ENCODE measurements at regions not wholly inside any gene's neighbourhood (a gene's known extent, or its start where the extent isn't known, plus 50 kb on each side); places are given as distances from the start of the nearest gene placed in this dataset.

DNA sequence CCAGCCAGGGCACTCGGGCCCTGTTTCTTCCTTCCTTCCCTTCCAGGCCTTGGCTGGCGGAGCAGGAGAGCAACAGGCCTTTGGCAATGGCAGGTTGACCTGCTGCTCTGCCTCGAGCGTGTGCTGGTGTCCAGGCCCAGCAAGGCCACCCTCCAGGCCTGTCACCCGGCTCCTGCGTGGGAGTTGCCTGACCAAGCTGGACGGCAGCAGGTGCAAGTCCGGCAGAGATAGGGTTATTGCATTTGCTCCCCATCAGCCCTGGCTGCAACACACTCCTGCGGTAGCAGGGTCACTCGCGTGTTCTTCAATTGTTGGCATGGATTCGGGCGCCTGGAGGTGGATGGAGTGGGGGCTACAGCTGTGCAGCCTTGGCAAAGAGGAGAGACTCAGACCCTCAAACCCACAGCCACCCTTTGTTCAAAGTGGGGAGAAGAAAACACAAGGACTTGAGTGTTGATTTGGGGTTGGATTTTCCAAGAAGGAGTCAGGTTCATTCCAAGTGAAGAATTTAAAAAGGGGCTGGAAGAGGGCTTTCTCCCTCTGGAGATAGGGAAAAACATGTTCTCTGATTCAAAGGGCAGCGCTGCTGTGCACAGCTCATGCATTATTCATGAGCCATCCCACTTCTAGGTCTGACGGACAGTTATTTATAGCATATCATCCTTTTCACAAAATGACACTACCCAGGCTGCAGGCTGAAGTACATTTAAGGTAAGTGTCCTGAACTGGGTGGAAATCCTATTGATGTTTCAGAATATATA, 64.2 kb upstream of the PITRM1 start:
- Histone ChIP-seq H3K4me3 (ENCODE audit: low read depth, low read length, poor library complexity, severe bottlenecking) (no peak overlapping the region), H3K36me3 (ENCODE audit: insufficient read depth, low read length) (no peaks in the 10 kb centered on the region), H4K20me1 (ENCODE audit: insufficient read depth, low read length) (no peaks in the 10 kb centered on the region), H3K27me3 (ENCODE audit: insufficient read depth, low read length) (no peaks in the 10 kb centered on the region), H3K27ac (ENCODE audit: low read depth, low read length, poor library complexity, severe bottlenecking) (no peak overlapping the region), H3K9me3 (ENCODE audit: low read length) (no peaks in the 10 kb centered on the region), H3K9ac (ENCODE audit: low read length) (no peak overlapping the region), H3K9me2 (ENCODE audit: low read depth, low read length) (no peaks in the 10 kb centered on the region), H3F3A (ENCODE audit: insufficient read depth, low read length) (no peaks in the 10 kb centered on the region), H3K4me2 (ENCODE audit: low read length) (no peak overlapping the region), H2AFZ (ENCODE audit: low read length) (no peak overlapping the region), H3K4me1 (ENCODE audit: insufficient read depth, low read length, severe bottlenecking) (no peaks in the 10 kb centered on the region), H3K79me2 (ENCODE audit: insufficient read depth, low read length) (no peaks in the 10 kb centered on the region)
- TF ChIP-seq EZH2 (IDR thresholded peaks at IDR 0.05; ENCODE audit: borderline replicate concordance, low read length): no peak
- TF ChIP-seq, protein P1, sequence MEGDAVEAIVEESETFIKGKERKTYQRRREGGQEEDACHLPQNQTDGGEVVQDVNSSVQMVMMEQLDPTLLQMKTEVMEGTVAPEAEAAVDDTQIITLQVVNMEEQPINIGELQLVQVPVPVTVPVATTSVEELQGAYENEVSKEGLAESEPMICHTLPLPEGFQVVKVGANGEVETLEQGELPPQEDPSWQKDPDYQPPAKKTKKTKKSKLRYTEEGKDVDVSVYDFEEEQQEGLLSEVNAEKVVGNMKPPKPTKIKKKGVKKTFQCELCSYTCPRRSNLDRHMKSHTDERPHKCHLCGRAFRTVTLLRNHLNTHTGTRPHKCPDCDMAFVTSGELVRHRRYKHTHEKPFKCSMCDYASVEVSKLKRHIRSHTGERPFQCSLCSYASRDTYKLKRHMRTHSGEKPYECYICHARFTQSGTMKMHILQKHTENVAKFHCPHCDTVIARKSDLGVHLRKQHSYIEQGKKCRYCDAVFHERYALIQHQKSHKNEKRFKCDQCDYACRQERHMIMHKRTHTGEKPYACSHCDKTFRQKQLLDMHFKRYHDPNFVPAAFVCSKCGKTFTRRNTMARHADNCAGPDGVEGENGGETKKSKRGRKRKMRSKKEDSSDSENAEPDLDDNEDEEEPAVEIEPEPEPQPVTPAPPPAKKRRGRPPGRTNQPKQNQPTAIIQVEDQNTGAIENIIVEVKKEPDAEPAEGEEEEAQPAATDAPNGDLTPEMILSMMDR (IDR thresholded peaks at IDR 0.05; ENCODE audit: low read length): no peak

DNA sequence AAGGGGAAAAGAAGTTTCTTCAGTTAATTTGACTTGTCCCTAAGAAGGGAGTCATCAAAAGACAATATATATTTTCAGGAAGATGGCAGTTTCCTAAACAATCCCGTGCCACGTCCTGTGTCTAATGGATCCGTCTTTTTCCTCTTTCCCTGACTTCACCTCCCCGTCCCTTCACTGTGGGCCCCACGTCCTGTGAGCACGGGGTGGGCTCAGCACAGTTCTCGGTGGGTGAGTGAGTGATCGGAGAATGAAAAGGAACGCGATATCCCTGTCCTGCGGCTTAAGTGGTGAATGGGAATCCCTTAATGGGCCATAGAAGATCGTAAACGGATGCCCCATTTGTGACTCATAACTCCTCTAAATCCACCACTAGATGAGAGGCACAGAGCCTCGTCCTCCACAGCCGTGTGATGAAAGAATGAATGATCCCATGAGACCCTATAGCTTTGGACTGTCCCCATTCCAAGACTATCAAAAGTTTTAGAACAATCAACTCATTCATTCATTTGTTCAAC, 63.5 kb upstream of the PITRM1 start:
- Histone ChIP-seq H3K9me3 (ENCODE audit: low read length) (no peaks in the 10 kb centered on the region), H2AFZ (ENCODE audit: low read length) (no peak overlapping the region), H3K27ac (ENCODE audit: low read depth, low read length, poor library complexity, severe bottlenecking) (no peak overlapping the region), H3K79me2 (ENCODE audit: insufficient read depth, low read length) (no peaks in the 10 kb centered on the region), H3F3A (ENCODE audit: insufficient read depth, low read length) (no peaks in the 10 kb centered on the region), H4K20me1 (ENCODE audit: insufficient read depth, low read length) (no peaks in the 10 kb centered on the region), H3K36me3 (ENCODE audit: insufficient read depth, low read length) (no peaks in the 10 kb centered on the region), H3K9ac (ENCODE audit: low read length) (no peak overlapping the region), H3K4me1 (ENCODE audit: insufficient read depth, low read length, severe bottlenecking) (no peaks in the 10 kb centered on the region), H3K27me3 (ENCODE audit: insufficient read depth, low read length) (no peaks in the 10 kb centered on the region), H3K4me2 (ENCODE audit: low read length) (no peak overlapping the region), H3K4me3 (ENCODE audit: low read depth, low read length, poor library complexity, severe bottlenecking) (no peak overlapping the region), H3K9me2 (ENCODE audit: low read depth, low read length) (no peaks in the 10 kb centered on the region)
- no peak for TF ChIP-seq EZH2 (IDR thresholded peaks at IDR 0.05; ENCODE audit: borderline replicate concordance, low read length)
- TF ChIP-seq, protein P1 (IDR thresholded peaks at IDR 0.05; ENCODE audit: low read length): no peak

DNA sequence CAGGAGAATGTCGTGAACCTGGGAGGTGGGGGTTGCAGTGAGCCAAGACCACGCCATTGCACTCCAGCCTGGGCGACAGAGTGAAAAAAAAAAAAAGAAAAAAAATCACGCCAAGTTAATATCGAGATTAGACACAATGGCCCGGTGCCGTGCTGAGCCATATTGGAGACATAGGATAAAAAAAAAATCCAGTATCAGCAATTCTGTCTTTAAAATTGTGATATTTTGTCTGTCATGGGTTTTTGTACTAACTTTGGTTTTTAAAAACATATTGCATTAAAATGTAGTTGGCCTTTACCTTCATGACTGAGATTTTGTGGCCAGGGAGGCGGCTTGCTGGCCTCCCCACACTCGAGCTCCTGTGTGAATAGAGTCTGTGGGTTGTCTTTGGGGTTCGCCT, 62.8 kb upstream of the PITRM1 start:
- H3F3A ChIP-seq (ENCODE audit: insufficient read depth, low read length): no peaks in the 10 kb centered on the region
- H3K9ac ChIP-seq (ENCODE audit: low read length): no peak overlapping the region
- H3K27ac ChIP-seq (ENCODE audit: low read depth, low read length, poor library complexity, severe bottlenecking): no peak overlapping the region
- no peak overlapping the region for H3K4me3 ChIP-seq (ENCODE audit: low read depth, low read length, poor library complexity, severe bottlenecking)
- no peaks in the 10 kb centered on the region for H3K36me3 ChIP-seq (ENCODE audit: insufficient read depth, low read length)
- H3K27me3 ChIP-seq (ENCODE audit: insufficient read depth, low read length): no peaks in the 10 kb centered on the region
- no peaks in the 10 kb centered on the region for H3K79me2 ChIP-seq (ENCODE audit: insufficient read depth, low read length)
- H4K20me1 ChIP-seq (ENCODE audit: insufficient read depth, low read length): no peaks in the 10 kb centered on the region
- no peaks in the 10 kb centered on the region for H3K4me1 ChIP-seq (ENCODE audit: insufficient read depth, low read length, severe bottlenecking)
- TF ChIP-seq, protein P1 (IDR thresholded peaks at IDR 0.05; ENCODE audit: low read length): no peak
- TF ChIP-seq EZH2 (IDR thresholded peaks at IDR 0.05; ENCODE audit: borderline replicate concordance, low read length): no peak
- no peaks in the 10 kb centered on the region for H3K9me2 ChIP-seq (ENCODE audit: low read depth, low read length)
- no peaks in the 10 kb centered on the region for H3K9me3 ChIP-seq (ENCODE audit: low read length)
- H3K4me2 ChIP-seq (ENCODE audit: low read length): no peak overlapping the region
- H2AFZ ChIP-seq (ENCODE audit: low read length): no peak overlapping the region
